ENCODE measurements at regions not wholly inside any gene's neighbourhood (a gene's known extent, or its start where the extent isn't known, plus 50 kb on each side); places are given as distances from the start of the nearest gene placed in this dataset.
A peak's percentile ranks its signal among the peaks of the same experiment; 100 is the strongest.
"Not testable (repeated sequence)": the region's sequence is repeated elsewhere in the genome, so short reads cannot be mapped to it uniquely, and the experiment has no call there.

- no peak for DNase-seq
These were observed 220.6 kb downstream of the PTGER3 start for GRCh38 chr1:70827030-70827429.

- DNase-seq: no peak
These were observed 219.4 kb downstream of the PTGER3 start for GRCh38 chr1:70828177-70828576.

- DNase-seq: not testable (repeated sequence)
These were observed 213.3 kb downstream of the PTGER3 start for GRCh38 chr1:70834365-70834764.

GRCh38 chr1:70836456-70836855 lies 211.2 kb downstream of the PTGER3 start:
- DNase-seq: no peak

- DNase-seq: peak in 1 of 2 experiments; percentile 11
These were observed 207.2 kb downstream of the PTGER3 start for GRCh38 chr1:70840260-70840953.

DNA sequence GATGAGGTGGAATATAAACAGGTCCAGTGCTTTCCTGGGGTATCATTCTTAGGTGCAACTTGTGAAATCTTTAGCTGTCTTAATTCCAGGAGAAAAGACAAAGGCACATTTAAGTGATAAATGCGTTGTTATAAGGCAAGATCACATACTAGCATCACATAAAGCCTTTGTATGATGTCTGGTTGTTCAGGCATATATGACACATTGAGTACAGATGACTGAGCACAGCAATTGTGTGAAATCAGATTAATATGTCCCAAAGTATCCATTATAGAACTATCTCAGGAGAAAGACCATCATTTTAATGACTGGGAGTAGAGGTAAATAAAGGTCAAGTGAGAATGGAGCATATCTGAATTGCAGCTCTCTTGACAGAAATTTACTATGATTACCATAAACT lies 205.1 kb downstream of the PTGER3 start:
- DNase-seq: no peak

DNA sequence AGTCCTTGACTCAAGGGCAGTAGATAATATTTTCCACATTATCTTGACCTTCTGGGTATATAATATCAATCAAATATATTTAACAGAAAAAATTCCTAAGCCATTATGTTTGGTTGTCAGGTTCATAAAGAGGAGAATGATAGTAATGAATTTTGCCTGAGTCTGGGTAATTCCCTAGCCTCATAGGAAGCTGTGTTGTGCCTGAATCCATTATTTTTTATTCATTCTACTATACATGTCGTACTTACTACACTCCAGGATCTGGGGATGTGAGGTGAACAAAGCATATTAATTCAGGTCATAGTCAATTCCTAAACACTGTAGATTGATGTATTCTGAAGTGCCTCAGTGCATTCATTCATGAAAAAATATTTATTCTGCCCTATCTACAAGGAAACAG lies 204.2 kb downstream of the PTGER3 start:
- DNase-seq: no peak

DNA sequence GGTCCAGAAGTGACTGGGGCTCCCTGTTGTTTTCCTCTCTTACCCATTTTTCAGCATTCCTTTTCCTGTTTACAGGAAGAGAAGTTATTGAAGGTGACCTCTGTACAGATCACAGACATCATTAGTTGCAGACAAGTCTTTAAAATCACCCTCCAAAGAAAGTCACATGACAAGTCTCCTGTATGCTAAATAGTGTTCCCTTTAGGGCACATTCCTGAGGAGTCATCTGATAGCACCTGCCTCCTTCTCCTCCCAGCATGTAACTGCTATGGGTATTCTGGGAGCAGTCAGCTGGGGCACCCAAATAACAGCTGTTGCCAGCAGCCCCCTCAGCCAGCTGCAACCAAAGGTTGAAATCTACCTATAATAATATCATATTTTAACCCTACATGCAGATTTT lies 200.6 kb downstream of the PTGER3 start:
- DNase-seq: no peak

DNA sequence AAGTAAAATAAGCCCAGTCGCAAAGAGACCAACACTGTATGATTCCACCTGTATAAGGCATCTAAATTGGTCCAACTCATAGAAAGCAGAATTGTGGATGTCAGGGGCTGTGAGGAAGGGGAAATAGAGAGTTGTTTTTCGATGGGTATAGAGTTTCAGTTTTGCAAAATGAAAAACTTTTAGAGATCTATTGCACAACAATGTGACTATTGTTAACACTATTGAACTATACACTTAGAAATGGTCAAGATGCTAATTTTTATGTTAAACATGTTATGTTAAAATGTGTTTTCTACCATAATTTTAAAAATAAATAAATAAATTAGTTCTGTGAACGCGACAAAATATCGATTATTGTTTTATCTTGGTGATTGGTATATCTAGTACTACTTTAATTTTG lies 192.4 kb downstream of the PTGER3 start:
- DNase-seq: no peak

GRCh38 chr1:70856201-70856600 lies 191.4 kb downstream of the PTGER3 start:
- DNase-seq: no peak

GRCh38 chr1:70863239-70863638 lies 184.4 kb downstream of the PTGER3 start:
- DNase-seq: no peak

GRCh38 chr1:70864302-70864701 lies 183.3 kb downstream of the PTGER3 start:
- DNase-seq: no peak

- DNase-seq: no peak
These were observed 180.9 kb downstream of the PTGER3 start for GRCh38 chr1:70866542-70867264.

DNA sequence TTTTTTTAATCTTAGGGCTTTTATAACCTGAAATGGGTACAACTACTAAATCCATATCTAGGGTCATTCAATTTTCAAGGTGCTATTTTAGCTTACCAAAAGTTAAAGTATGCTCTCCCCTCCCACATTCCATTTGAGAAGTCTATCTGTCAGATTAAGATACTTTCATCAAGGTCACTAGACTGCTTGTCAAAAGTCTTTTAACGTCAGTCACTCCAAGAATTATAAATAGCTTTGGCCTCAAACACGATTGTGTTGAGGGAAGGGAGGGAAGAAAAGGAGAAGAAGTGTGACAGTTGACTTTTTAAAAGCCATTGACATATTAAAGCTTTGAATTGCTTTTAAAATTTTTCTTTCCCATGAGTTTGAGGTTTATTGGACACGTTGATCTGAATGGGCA lies 175.8 kb downstream of the PTGER3 start:
- no peak for DNase-seq

- no peak for DNase-seq
These were observed 173.6 kb downstream of the PTGER3 start for GRCh38 chr1:70874063-70874462.

GRCh38 chr1:70874818-70875217 lies 172.8 kb downstream of the PTGER3 start:
- DNase-seq: no peak

DNA sequence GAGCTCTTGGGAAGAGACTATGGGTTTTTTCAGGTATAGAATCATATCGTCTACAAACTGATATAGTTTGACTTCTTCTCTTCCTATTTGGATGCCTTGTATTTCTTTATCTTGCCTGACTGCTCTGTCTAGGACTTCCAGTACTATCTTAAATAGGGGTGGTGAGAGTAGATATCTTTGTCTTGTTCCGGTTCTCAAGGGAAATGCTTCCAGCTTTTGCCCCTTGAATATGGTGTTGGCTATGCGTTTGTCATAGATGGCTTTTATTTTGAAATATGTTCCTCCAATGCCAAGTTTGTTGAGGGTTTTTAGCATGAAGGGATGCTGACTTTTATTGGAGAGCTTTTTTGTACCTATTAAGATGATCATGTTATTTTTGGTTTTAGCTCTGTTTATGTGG lies 170.3 kb downstream of the PTGER3 start:
- DNase-seq: no peak

DNA sequence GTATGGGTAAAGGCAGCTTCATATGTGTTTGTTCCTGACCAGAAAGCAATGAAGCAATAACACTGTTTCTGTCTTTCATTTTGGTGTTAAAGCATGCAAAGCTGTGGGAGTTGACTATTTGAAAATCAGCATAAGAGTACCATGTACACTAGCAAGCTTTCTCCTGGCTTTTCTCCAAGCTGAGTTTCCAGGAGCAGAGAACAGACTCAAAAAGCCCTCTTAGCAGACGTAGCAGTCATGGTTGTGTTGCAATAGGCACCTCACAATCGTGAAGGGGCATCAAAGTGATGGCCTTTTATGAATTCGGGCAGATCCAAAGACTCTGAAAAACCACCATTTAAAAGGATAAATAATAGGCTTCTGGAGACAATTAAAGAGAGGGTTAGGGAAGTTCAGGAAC lies 159.7 kb downstream of the PTGER3 start:
- no peak for DNase-seq

GRCh38 chr1:70888722-70889121 lies 158.9 kb downstream of the PTGER3 start:
- DNase-seq: no peak

GRCh38 chr1:70890408-70890807 lies 157.2 kb downstream of the PTGER3 start:
- no peak for DNase-seq

DNA sequence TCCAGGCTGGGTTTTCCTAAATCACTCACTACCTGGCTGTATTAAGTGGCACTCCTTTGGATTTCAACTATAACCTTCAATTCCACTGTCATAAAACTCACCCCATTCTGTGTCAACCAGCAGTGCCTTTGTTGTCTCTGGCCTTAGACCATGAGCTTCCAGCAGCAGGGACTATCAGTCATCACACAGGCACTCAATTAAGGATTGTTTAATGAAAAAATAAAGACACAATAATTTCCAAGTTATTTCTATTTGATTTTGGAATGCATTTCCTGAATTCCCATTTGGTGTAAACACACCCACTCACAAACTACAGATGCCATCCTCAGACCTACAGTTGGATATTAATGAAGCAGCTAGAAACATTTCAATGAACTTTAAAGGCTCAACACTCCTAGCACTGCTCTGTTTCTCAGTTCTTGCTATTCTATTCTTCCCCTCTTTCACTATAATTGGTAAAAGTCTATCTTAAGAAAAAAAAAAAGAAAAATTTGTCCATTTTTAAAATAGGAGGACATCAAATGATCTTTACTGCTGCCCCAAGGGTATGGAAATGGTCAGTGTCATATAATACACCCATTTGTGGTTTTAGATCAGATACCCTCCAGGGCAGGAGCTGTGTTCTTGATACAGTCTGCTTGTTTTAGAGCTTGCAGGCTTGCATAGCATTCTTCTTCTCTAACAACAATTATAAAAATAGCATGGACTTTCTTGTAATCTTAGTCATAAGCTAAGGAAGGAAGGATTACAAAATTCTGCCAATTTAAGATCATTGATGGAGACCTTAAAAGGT lies 156.4 kb downstream of the PTGER3 start:
- no peak for DNase-seq

DNA sequence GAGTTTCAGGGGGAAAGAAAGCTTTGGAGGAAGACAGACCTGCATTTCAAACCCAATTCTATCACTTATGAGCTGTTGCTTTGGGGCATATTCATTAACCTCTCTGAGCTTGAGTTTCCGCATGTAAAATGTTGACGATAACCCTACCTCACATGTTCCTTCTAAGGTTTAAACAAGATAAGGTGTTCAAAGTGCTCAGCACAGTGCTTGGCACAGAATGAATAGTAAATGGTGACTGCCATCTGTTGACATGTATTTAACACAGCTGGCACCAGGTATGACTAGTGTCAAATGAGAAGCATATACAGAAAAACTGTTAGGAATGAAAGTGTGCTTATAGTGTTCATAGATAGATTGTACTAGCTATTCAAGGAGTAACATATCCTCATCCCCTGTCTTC lies 155.5 kb downstream of the PTGER3 start:
- DNase-seq: no peak

- DNase-seq: no peak
These were observed 154.7 kb downstream of the PTGER3 start for GRCh38 chr1:70892930-70893329.

GRCh38 chr1:70893381-70893780 lies 154.2 kb downstream of the PTGER3 start:
- no peak for DNase-seq
